SK-N-SH treated with all-trans-retinoic acid at 6 μM for 48 hours (cell line): ENCODE measurements at regions not wholly inside any gene's neighbourhood (a gene's known extent, or its start where the extent isn't known, plus 50 kb on each side); places are given as distances from the start of the nearest gene placed in this dataset.

ENCODE experiments used
- ATAC-seq: fragments of 200-7000 bp; cut with Tn5 transposase; 3 replicates; pipeline ENCODE4 v1.9.1; 2020; ENCODE audit warnings: mild to moderate bottlenecking, moderate library complexity
- ARNTL ChIP-seq: fragments of 450-650 bp; formaldehyde crosslinking; IDR thresholded peaks from 2 replicates; pipeline ENCODE4 v1.5.0; 2020; ENCODE audit warnings: low read depth, mild to moderate bottlenecking, moderate library complexity, borderline replicate concordance
- BACH2 ChIP-seq: fragments of 250-450 bp; sonication (Bioruptor Pico); IDR thresholded peaks from 2 replicates; pipeline ENCODE4 v1.9.0; 2021; ENCODE audit warnings: mild to moderate bottlenecking, borderline replicate concordance
- CREB5 ChIP-seq: fragments of 250-450 bp; sonication (Bioruptor Pico); IDR thresholded peaks from 2 replicates; pipeline ENCODE4 v1.5.1; 2020; ENCODE audit warnings: low read depth, mild to moderate bottlenecking, moderate library complexity
- CSDC2 ChIP-seq: fragments of 250-450 bp; sonication (Bioruptor Pico); IDR thresholded peaks from 2 replicates; pipeline ENCODE4 v1.5.0; 2020; ENCODE audit warnings: mild to moderate bottlenecking, moderate library complexity
- ESRRG ChIP-seq: fragments of 250-450 bp; sonication (Bioruptor Pico); IDR thresholded peaks from 2 replicates; pipeline ENCODE4 v1.6.1; 2021; ENCODE audit warnings: mild to moderate bottlenecking
- GLIS3 ChIP-seq: fragments of 250-450 bp; sonication (Bioruptor Pico); IDR thresholded peaks from 2 replicates; pipeline ENCODE4 v1.5.0; 2020; ENCODE audit warnings: mild to moderate bottlenecking, moderate library complexity
- ISL1 ChIP-seq: fragments of 250-450 bp; sonication (Bioruptor Pico); IDR thresholded peaks from 2 replicates; pipeline ENCODE4 v2.1.2; 2022; ENCODE audit warnings: mild to moderate bottlenecking, moderate library complexity
- PATZ1 ChIP-seq: fragments of 250-450 bp; sonication (Bioruptor Pico); IDR thresholded peaks from 2 replicates; pipeline ENCODE4 v1.8.0; 2020; ENCODE audit warnings: mild to moderate bottlenecking, moderate library complexity, borderline replicate concordance
- PPARA ChIP-seq: fragments of 250-450 bp; sonication (Bioruptor Pico); IDR thresholded peaks from 2 replicates; pipeline ENCODE4 v1.5.0; 2020; ENCODE audit warnings: mild to moderate bottlenecking, borderline replicate concordance
- RARB ChIP-seq: fragments of 250-450 bp; sonication (Bioruptor Pico); IDR thresholded peaks from 2 replicates; pipeline ENCODE4 v1.8.0; 2021; ENCODE audit warnings: mild to moderate bottlenecking, moderate library complexity
- SNAI2 ChIP-seq: fragments of 250-450 bp; sonication (Bioruptor Pico); IDR thresholded peaks from 2 replicates; pipeline ENCODE4 v1.5.0; 2020; ENCODE audit warnings: mild to moderate bottlenecking, moderate library complexity
- TCF4 ChIP-seq: fragments of 250-450 bp; sonication (Bioruptor Pico); IDR thresholded peaks from 2 replicates; pipeline ENCODE4 v1.8.0; 2021; ENCODE audit warnings: mild to moderate bottlenecking, moderate library complexity, borderline replicate concordance
- TOX ChIP-seq: fragments of 250-450 bp; sonication (Bioruptor Pico); IDR thresholded peaks from 2 replicates; pipeline ENCODE4 v1.8.0; 2021; ENCODE audit warnings: mild to moderate bottlenecking, moderate library complexity, borderline replicate concordance
- TSHZ2 ChIP-seq: fragments of 250-450 bp; sonication (Bioruptor Pico); IDR thresholded peaks from 2 replicates; pipeline ENCODE4 v1.5.0; 2020; ENCODE audit warnings: mild to moderate bottlenecking, moderate library complexity
- ZC3H10 ChIP-seq: fragments of 250-450 bp; sonication (Bioruptor Pico); IDR thresholded peaks from 2 replicates; pipeline ENCODE4 v1.5.1; 2021; ENCODE audit warnings: mild to moderate bottlenecking, moderate library complexity
- ZFP3 ChIP-seq: fragments of 250-450 bp; sonication (Bioruptor Pico); IDR thresholded peaks from 2 replicates; pipeline ENCODE4 v1.5.0; 2020; ENCODE audit warnings: mild to moderate bottlenecking, moderate library complexity
- ZFP30 ChIP-seq: fragments of 450-650 bp; formaldehyde crosslinking; IDR thresholded peaks from 2 replicates; pipeline ENCODE4 v1.5.0; 2022; ENCODE audit warnings: mild to moderate bottlenecking, moderate library complexity
- ZNF565 ChIP-seq: fragments of 450-650 bp; formaldehyde crosslinking; conservative IDR thresholded peaks from 2 replicates; pipeline ENCODE4 v1.5.0; 2020; ENCODE audit warnings: low read depth, mild to moderate bottlenecking, moderate library complexity
- ZNF8 ChIP-seq: fragments of 450-650 bp; formaldehyde crosslinking; IDR thresholded peaks from 2 replicates; pipeline ENCODE4 v1.5.0; 2020; ENCODE audit warnings: mild to moderate bottlenecking, moderate library complexity
- TF ChIP-seq, protein P1 (sequence below): fragments of 250-450 bp; sonication (Bioruptor Pico); IDR thresholded peaks from 2 replicates; pipeline ENCODE4 v1.8.0; 2021; ENCODE audit warnings: low read depth, mild to moderate bottlenecking, moderate library complexity, borderline replicate concordance
- TF ChIP-seq, protein P2 (sequence below): fragments of 250-450 bp; sonication (Bioruptor Pico); IDR thresholded peaks from 2 replicates; pipeline ENCODE4 v1.5.1; 2021; ENCODE audit warnings: mild to moderate bottlenecking, moderate library complexity

DNA sequence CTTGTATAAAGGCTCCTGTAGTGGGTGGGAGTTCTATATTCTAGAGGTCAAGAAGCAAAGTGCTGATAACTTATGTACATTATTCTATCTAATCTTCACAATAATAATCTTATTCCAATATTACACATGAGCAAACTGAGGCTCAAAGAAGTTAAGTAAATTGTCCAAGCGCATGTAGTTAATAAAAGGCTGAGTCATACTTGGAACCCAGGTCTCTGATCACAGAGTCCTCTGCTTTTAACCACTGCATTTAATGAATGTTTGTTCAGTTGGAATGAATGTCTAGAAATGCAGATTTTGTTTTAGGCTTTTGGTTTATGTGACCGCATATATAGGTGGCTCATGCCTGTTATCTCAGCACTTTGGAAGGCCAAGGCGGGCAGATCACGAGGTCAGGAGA is 88.4 kb upstream of the PAQR3 start:
- ATAC-seq: no peak

DNA sequence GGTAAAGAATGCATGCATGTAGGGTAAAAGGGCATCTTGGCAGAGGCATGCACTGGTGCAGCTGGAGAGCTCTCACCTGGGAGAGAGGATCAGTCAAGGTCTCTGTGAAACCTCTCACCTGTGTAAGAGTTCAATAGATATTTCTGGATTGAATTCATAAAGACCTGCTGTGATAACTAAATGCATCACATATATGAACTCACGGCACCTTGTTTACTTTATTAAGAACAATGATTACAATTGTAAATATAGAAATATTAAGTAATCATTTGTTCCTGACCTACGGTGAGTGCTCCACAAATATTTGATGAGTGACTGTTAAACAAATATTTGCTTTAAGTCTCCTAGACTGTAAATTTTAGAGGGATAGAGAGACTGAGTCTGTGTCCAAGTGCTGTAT is 85.9 kb upstream of the PAQR3 start:
- ATAC-seq: no peak
- TF ChIP-seq SNAI2 (CRISPR knock-in tag) (no peak), GLIS3 (no peak), ESRRG (no peak), CSDC2 (CRISPR knock-in tag) (no peak), ZC3H10 (CRISPR knock-in tag) (no peak), PATZ1 (CRISPR knock-in tag) (no peak), TCF4 (CRISPR knock-in tag) (no peak)
- TF ChIP-seq, protein P1, sequence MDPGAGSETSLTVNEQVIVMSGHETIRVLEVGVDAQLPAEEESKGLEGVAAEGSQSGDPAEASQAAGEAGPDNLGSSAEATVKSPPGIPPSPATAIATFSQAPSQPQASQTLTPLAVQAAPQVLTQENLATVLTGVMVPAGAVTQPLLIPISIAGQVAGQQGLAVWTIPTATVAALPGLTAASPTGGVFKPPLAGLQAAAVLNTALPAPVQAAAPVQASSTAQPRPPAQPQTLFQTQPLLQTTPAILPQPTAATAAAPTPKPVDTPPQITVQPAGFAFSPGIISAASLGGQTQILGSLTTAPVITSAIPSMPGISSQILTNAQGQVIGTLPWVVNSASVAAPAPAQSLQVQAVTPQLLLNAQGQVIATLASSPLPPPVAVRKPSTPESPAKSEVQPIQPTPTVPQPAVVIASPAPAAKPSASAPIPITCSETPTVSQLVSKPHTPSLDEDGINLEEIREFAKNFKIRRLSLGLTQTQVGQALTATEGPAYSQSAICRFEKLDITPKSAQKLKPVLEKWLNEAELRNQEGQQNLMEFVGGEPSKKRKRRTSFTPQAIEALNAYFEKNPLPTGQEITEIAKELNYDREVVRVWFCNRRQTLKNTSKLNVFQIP (CRISPR knock-in tag): no peak

More for the DNA sequence above, 88.4 kb upstream of the PAQR3 start:
- TF ChIP-seq TCF4 (CRISPR knock-in tag) (no peak), TSHZ2 (no peak), PPARA (CRISPR knock-in tag) (no peak), ZNF8 (CRISPR knock-in tag) (no peak), ZFP30 (no peak), ZFP3 (CRISPR knock-in tag) (no peak), ISL1 (no peak), ARNTL (no peak), BACH2 (CRISPR knock-in tag) (no peak), TOX (CRISPR knock-in tag) (no peak), CREB5 (CRISPR knock-in tag) (no peak), RARB (no peak), ZC3H10 (CRISPR knock-in tag) (no peak), SNAI2 (CRISPR knock-in tag) (no peak), ZNF565 (CRISPR knock-in tag) (no peak)
- TF ChIP-seq, protein P1 (CRISPR knock-in tag): no peak
- TF ChIP-seq, protein P2, sequence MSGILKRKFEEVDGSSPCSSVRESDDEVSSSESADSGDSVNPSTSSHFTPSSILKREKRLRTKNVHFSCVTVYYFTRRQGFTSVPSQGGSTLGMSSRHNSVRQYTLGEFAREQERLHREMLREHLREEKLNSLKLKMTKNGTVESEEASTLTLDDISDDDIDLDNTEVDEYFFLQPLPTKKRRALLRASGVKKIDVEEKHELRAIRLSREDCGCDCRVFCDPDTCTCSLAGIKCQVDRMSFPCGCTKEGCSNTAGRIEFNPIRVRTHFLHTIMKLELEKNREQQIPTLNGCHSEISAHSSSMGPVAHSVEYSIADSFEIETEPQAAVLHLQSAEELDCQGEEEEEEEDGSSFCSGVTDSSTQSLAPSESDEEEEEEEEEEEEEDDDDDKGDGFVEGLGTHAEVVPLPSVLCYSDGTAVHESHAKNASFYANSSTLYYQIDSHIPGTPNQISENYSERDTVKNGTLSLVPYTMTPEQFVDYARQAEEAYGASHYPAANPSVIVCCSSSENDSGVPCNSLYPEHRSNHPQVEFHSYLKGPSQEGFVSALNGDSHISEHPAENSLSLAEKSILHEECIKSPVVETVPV (CRISPR knock-in tag): no peak
